ENCODE measurements at regions not wholly inside any gene's neighbourhood (a gene's known extent, or its start where the extent isn't known, plus 50 kb on each side); places are given as distances from the start of the nearest gene placed in this dataset.

DNA sequence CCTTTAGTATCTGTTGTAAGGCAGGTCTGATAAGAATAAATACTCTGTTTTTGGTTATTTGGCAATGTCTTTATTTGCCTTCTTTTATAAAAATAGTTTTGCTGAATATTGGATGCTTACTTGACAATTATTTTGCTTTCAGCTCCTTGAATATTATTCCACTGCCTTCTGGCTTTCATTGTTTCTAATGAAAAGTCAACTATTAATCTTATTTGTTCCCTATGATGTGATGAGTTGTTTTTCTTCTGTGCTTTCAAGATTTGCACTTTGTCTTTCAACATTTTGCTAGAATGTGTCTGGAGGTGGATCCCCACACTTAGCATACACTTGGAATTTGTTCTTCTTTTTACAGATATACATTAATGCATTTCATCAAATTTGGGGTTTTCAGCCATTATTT lies 203.8 kb upstream of the PTPRZ1 start:
- TF ChIP-seq, protein P1, sequence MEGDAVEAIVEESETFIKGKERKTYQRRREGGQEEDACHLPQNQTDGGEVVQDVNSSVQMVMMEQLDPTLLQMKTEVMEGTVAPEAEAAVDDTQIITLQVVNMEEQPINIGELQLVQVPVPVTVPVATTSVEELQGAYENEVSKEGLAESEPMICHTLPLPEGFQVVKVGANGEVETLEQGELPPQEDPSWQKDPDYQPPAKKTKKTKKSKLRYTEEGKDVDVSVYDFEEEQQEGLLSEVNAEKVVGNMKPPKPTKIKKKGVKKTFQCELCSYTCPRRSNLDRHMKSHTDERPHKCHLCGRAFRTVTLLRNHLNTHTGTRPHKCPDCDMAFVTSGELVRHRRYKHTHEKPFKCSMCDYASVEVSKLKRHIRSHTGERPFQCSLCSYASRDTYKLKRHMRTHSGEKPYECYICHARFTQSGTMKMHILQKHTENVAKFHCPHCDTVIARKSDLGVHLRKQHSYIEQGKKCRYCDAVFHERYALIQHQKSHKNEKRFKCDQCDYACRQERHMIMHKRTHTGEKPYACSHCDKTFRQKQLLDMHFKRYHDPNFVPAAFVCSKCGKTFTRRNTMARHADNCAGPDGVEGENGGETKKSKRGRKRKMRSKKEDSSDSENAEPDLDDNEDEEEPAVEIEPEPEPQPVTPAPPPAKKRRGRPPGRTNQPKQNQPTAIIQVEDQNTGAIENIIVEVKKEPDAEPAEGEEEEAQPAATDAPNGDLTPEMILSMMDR (IDR thresholded peaks at IDR 0.05; ENCODE audit: low read depth, low read length): no peak
- TF ChIP-seq POLR2A (IDR thresholded peaks at IDR 0.05; ENCODE audit: extremely low read depth, insufficient read length): no peak
- TF ChIP-seq, protein P2, sequence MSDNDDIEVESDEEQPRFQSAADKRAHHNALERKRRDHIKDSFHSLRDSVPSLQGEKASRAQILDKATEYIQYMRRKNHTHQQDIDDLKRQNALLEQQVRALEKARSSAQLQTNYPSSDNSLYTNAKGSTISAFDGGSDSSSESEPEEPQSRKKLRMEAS (IDR thresholded peaks at IDR 0.05; ENCODE audit: low read depth, low read length): no peak
